ENCODE measurements at regions not wholly inside any gene's neighbourhood (a gene's known extent, or its start where the extent isn't known, plus 50 kb on each side); places are given as distances from the start of the nearest gene placed in this dataset.

DNA sequence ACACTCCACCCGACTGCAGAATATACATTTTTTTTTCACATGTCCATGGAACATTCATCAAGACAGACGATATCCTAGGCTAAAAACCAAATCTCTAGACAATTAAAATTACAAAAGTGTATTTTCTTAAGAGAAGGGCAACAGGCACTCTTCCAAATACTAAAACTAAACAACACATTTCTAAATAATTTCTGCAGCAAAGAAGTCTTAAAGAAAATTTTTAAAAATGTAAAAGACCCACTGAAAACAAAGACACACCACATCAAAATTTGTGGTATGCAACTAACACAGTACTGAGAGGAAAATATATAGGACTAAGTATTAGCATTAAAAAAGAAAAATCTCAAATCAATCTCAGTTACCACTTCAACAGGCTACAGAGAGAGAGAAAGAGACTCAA is 570.0 kb downstream of the SLC16A7 start:
- Mint-ChIP-seq H3K4me3 (ENCODE audit: low read depth, unreplicated experiment) (no peak overlapping the region), H3K36me3 (ENCODE audit: insufficient read depth, unreplicated experiment) (no peaks in the 10 kb centered on the region), H3K9me3 (ENCODE audit: low read depth, unreplicated experiment) (peaks cover 2% of the 10 kb centered on the region), H3K27me3 (ENCODE audit: unreplicated experiment) (no peaks in the 10 kb centered on the region), H3K4me1 (ENCODE audit: low read depth, unreplicated experiment) (no peaks in the 10 kb centered on the region), H3K27ac (ENCODE audit: unreplicated experiment) (no peak overlapping the region)
- DNase-seq = no peak
- no TSS peak for BruUV-seq (replicated peaks)
- intact Hi-C loops (cut with micrococcal nuclease; ENCODE audit: unreplicated experiment) = no loop called here
- CTCF ChIA-PET = no interaction called here
- TF ChIP-seq, protein P1, sequence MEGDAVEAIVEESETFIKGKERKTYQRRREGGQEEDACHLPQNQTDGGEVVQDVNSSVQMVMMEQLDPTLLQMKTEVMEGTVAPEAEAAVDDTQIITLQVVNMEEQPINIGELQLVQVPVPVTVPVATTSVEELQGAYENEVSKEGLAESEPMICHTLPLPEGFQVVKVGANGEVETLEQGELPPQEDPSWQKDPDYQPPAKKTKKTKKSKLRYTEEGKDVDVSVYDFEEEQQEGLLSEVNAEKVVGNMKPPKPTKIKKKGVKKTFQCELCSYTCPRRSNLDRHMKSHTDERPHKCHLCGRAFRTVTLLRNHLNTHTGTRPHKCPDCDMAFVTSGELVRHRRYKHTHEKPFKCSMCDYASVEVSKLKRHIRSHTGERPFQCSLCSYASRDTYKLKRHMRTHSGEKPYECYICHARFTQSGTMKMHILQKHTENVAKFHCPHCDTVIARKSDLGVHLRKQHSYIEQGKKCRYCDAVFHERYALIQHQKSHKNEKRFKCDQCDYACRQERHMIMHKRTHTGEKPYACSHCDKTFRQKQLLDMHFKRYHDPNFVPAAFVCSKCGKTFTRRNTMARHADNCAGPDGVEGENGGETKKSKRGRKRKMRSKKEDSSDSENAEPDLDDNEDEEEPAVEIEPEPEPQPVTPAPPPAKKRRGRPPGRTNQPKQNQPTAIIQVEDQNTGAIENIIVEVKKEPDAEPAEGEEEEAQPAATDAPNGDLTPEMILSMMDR (IDR thresholded peaks at IDR 0.05; ENCODE audit: unreplicated experiment) = no peak

DNA sequence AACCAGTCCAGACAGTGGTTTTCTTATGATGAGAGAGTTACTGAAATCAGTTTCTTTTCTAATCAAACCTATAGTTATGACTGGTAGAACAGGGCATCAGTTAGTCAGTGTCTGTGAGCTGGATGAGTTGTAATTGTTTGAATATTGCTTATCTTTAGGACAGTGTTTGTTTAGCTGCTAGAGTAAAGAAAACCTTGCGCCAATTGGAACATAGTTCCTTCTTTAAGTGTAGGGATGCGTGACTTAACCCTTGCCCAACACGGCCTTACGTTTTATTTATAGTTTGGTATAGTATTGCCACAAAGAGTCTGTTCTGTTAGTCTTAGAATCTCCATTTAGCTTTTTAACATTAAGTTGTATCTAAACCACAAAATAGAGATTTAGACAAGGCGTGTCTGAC is 572.6 kb downstream of the SLC16A7 start:
- TF ChIP-seq, protein P1 (IDR thresholded peaks at IDR 0.05; ENCODE audit: unreplicated experiment) = no peak
- Mint-ChIP-seq H3K36me3 (ENCODE audit: insufficient read depth, unreplicated experiment) (peaks cover 1% of the 10 kb centered on the region), H3K27me3 (ENCODE audit: unreplicated experiment) (no peaks in the 10 kb centered on the region), H3K27ac (ENCODE audit: unreplicated experiment) (no peak overlapping the region), H3K4me3 (ENCODE audit: low read depth, unreplicated experiment) (no peak overlapping the region), H3K9me3 (ENCODE audit: low read depth, unreplicated experiment) (peaks cover 2% of the 10 kb centered on the region), H3K4me1 (ENCODE audit: low read depth, unreplicated experiment) (peaks cover 15% of the 10 kb centered on the region)
- no TSS peak for BruUV-seq (replicated peaks)
- CTCF ChIA-PET = no interaction called here
- intact Hi-C loops (cut with micrococcal nuclease; ENCODE audit: unreplicated experiment) = no loop called here
- no peak for DNase-seq

DNA sequence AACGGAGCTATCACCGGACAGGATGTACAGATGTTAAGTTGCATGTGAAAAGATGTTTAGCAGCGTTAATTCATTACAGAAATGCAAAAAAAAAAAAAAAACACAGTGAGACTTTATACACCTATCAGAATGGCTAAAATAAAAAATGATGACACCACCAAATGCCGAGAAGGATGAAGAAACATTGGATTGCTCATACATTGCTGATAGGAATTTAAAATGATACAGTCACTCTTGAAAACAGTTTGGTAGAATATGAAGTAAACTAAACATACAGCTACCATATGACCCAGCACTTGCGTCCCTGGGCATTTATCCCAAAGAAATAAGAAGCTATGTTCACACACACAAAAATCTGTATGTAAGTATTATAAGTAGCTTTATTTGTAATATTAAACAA is 574.1 kb downstream of the SLC16A7 start:
- H3K27me3 Mint-ChIP-seq (ENCODE audit: unreplicated experiment) = no peaks in the 10 kb centered on the region
- no peak overlapping the region for H3K4me3 Mint-ChIP-seq (ENCODE audit: low read depth, unreplicated experiment)
- BruUV-seq (replicated peaks) = no TSS peak
- H3K36me3 Mint-ChIP-seq (ENCODE audit: insufficient read depth, unreplicated experiment) = peaks cover 6% of the 10 kb centered on the region
- H3K27ac Mint-ChIP-seq (ENCODE audit: unreplicated experiment) = no peak overlapping the region
- CTCF ChIA-PET = interaction anchor here (0.7 kb wide), 1 partner anchor 240 kb away, joined by 5 read pairs; no protein-coding TSS in a partner anchor
- peaks cover 30% of the 10 kb centered on the region for H3K4me1 Mint-ChIP-seq (ENCODE audit: low read depth, unreplicated experiment)
- DNase-seq = no peak
- peaks cover 2% of the 10 kb centered on the region for H3K9me3 Mint-ChIP-seq (ENCODE audit: low read depth, unreplicated experiment)
- TF ChIP-seq, protein P1 (IDR thresholded peaks at IDR 0.05; ENCODE audit: unreplicated experiment) = no peak
- intact Hi-C loops (cut with micrococcal nuclease; ENCODE audit: unreplicated experiment) = no loop called here

DNA sequence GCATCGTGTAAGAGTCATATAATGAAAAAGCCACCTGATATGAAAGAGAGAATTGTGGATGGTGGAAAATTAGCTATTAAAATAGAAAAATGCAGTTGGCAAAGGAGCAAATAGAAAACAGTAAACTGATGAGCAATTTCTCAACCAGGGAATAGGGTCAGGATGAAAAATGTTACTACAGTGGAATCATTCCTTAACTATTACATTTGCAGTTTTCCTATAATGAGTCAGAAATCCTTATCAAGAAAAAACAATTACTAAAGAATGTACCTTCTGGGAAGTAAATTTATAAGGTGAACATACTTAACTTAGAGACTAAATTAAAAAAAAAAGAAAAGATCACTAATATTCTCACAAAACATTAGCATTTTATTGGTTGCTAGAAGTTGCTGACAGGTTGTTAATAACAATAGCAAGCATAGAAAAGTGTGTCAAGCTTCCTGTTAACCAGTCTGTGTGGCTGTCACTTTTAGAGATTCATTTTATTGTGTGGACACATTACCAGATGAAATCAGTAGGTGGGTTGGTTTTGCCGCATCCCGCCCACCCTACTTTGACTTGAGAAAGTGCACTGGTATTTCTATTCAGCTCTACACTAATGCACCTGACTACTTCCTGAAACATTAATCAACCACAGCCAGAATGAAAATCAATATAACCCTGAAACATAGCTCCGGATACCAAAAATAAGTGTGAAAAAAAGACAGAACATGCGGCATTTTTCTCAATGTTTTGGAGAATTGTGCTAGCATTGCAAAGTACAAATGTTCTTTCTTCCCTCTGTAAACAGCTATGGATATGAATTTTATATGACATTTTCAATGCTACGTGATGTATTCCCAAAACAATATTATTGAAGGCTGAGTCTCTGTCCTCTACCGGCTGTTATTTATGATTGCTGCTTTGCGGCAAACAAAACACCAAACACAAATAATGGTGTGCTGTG is 576.7 kb downstream of the SLC16A7 start:
- Mint-ChIP-seq H3K4me3 (ENCODE audit: low read depth, unreplicated experiment) (peak overlapping the region; percentile 7), H3K36me3 (ENCODE audit: insufficient read depth, unreplicated experiment) (peaks cover 6% of the 10 kb centered on the region), H3K27me3 (ENCODE audit: unreplicated experiment) (no peaks in the 10 kb centered on the region), H3K9me3 (ENCODE audit: low read depth, unreplicated experiment) (no peaks in the 10 kb centered on the region), H3K27ac (ENCODE audit: unreplicated experiment) (peak overlapping the region; percentile 89), H3K4me1 (ENCODE audit: low read depth, unreplicated experiment) (peaks cover 32% of the 10 kb centered on the region)
- intact Hi-C loops (cut with micrococcal nuclease; ENCODE audit: unreplicated experiment) = loop anchor here (2.0 kb wide), 3 partner anchors 24 to 102 kb away; no protein-coding TSS in a partner anchor
- TF ChIP-seq, protein P1 (IDR thresholded peaks at IDR 0.05; ENCODE audit: unreplicated experiment) = no peak
- CTCF ChIA-PET = interaction anchor here (0.6 to 1.4 kb wide), 6 partner anchors 11 to 1444 kb away, joined by 3 to 7 read pairs (median 3); partner anchors contain the start of gene SLC16A7
- peak; percentile 61 for DNase-seq
- no TSS peak for BruUV-seq (replicated peaks)

Measured in Calu3 (cell line).